Activated T-helper 1 cell treated with anti-CD3 and anti-CD28 coated beads, Interleukin-2, amount 50 U/mL, for 16 hours (primary cell): ENCODE measurements at regions not wholly inside any gene's neighbourhood (a gene's known extent, or its start where the extent isn't known, plus 50 kb on each side); places are given as distances from the start of the nearest gene placed in this dataset.

ENCODE experiments used
- DNase-seq, 2 donors: peaks; one replicate each; pipeline ENCODE4 v3.0.0-alpha.2; 2020; ENCODE audit warnings: low read depth in 1 of 2, low spot score in 1 of 2

GRCh38 chr5:6806668-6807067 is 93.4 kb downstream of the TENT4A start:
- DNase-seq, result no peak

GRCh38 chr5:6808462-6808861 is 95.2 kb downstream of the TENT4A start:
- DNase-seq, result no peak

GRCh38 chr5:6810641-6811405 is 97.6 kb downstream of the TENT4A start:
- no peak for DNase-seq

DNA sequence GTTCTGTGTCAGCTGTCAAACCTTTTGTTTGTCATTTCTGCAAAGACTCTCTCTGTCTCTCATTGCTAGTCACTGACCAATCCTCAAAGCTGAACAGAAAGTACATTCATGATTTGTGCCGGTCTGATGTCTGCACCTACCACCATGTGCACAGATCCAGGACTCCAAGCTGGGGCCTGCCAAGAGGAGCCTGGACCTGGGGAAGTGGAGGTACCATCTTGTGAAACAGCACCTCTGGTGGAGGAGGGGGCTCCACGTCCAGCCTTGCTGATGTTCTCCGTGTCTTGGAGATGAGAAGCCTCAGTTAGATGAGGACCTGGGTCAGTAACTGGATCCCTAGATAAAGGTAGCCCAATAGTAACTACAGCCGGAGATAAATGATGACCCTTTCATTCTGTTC is 98.9 kb downstream of the TENT4A start:
- DNase-seq, result no peak

DNA sequence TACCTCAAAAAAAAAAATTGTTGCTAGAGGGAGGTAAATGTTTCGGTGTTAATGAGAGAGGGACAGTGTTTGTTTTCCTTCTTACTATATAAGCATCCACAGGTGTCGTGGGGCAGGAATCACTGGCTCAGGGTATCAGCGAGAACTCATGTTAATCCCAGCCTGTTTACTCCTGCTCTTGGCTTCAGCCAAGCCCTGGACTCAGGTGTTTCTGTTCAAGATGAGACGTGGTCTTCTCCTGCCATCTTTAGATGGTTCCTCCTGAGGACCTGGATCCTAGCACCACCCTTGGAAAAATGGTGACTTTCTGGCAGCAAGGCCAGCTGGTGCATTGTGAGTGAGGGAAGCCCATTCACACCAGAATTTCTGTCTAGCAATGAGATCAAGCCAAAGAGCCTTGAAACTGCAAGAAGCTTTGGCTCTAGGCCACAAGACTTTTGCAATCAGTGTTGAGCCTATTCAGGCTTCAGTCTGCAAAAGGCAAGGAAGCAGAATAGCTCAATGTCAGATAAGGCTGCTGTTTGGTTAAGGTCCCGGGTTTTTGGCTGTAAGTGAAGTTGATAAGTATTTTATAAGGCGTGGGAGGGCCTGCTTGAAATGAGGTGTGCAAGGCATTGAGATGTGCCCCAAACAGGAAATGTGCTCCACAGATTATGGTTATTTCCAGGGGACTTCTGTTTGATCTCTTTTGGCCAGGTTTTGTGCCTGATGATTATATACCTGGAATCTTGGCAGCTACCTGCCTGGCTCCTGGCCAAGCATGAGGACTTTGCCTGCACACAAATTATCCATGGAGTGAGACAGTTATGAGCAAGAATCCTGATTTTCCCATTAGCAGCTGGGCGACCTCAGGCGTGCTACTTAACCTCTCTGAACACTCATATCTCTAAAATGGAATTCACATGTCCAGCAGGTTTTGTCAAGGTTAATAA is 99.8 kb downstream of the TENT4A start:
- DNase-seq, result no peak

GRCh38 chr5:6814816-6815215 is 101.6 kb downstream of the TENT4A start:
- DNase-seq, result no peak

DNA sequence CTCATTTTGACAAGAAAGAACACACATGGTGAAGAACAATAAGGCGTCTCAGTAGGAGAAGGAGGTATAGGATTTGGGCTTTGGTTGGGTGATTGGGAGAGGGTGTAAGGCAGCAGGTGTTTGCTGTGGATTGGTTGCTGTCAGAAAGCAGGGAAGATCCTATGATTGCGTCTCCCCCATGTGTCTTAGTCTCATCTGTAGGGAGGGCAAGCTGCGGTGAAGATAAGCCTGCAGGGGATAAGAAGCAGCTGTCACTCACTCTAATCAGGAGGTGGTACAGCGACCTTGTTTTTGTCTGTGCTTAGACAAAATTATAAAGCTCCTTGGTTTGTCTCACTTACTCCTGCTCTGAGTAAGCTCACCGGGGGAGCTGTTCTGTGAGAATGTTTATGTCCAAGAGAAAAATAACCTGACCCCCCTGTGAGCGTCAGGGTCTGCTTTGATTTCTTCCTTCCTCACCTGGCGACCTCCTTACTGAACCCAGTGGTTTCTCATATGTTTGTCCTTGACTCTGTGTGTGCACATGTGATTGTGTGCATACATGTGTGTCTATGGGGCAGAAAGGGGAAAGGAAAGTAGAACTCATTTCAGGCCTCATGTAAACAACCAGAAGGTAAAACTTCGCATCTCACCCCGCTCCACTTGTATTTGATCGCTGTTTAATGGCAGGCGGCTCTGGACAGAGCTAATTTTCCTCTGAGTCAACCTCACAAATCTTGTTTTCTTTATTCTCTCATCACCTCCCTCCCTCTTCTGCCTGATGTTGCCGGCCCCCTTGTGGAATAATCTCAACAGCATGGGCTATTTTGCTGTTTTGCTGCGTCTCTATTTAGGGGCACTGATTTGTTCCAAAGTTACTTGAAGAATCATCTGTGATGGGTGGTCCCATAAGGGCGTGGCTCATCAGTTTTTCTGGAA is 105.6 kb downstream of the TENT4A start:
- no peak for DNase-seq

- no peak for DNase-seq
Measured at GRCh38 chr5:6819521-6819920, 106.3 kb downstream of the TENT4A start.

- DNase-seq, result no peak
Measured at GRCh38 chr5:6820851-6821479, 107.7 kb downstream of the TENT4A start.

- no peak for DNase-seq
Measured at GRCh38 chr5:6822068-6822467, 108.8 kb downstream of the TENT4A start.

DNA sequence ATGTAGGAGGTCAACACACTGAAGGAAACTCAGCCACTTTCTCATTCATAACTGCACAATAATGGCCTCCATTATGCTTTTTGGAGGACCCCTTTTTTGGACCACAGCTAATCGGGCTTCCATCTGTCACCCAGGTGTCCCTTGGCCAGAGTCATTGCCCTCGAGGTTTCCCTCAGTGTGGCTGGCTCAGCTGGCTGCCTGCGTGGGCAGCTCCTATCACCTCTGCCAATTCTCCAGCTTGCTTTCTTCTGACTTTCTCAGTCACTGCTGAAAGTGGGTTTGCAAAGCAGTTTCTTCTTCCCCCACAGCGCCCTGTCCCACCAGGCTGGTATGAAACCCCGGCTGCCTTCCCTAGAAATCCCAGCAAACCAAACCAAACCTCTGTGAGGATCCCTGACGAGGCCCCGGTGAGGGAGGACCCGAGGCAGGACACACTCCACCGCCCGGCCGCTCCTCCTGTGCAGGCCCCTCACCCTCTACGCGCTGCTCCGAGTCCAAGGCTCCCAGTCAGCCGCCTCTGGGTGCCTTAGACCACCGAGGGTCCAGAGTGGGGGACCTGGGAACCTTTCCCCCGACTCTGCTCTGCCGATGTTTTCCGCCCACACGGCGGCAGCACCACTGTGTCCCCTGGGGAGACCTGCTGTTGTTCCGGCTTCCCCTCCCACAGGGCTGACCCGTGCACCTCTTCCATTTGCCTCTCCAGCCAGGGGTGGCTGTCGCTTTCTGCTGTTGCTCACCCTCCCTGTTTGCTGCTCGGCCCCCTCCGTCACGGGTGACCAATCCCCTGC is 109.5 kb downstream of the TENT4A start:
- no peak for DNase-seq

- DNase-seq, result no peak
Measured at GRCh38 chr5:6823996-6824395, 110.8 kb downstream of the TENT4A start.

GRCh38 chr5:6825678-6826244 is 112.5 kb downstream of the TENT4A start:
- DNase-seq, result no peak

DNA sequence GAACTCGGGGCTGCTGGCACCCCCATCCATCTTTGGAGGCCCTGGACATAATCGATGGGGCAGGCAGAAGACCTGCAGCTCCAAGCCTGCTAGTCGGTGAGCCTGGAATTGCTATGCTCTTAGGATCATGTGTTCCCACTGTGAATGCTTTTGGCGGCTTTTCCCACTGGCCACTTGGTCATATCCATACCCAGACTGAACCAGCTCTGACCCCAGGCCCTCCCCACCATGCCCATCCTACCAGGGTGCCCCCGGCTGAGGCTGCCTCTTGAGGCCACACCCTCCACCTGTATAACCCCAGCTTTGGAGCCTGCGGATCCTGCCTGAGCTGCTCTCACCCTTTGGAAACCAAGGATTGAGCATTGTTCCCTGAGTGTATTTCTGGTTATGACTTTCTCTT is 113.5 kb downstream of the TENT4A start:
- DNase-seq, result no peak

DNA sequence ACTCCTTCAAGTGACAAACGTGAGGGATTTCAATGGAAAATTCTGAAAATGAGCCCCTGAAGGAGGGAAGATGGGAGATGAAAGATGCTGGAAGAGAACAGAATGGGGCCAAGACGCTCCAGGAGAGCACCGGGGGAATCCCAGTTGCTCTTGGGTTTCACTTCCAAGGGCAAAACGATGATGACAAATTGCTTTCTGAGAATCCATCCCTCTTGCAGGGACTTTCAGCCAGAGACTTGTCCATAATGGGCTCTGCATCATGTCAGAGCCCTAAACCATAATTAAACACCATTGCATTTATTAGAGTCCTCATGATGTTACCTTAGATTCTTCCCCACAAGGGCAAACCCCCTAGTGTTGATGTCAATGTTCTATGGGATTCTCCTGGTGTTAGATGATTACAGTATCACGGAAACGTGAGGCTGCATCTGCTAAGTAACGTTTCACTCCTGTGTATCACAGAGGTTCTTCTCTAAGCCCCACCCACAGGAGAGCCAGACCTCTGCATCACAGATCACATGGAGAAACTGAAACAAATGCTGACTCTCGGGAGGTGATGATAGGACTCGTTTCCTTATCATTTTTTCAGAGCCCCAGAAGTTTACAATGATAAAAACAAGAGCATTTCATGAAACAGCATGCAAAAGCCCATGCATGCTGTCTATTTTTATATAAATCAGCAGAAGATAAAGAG is 114.4 kb downstream of the TENT4A start:
- no peak for DNase-seq

DNA sequence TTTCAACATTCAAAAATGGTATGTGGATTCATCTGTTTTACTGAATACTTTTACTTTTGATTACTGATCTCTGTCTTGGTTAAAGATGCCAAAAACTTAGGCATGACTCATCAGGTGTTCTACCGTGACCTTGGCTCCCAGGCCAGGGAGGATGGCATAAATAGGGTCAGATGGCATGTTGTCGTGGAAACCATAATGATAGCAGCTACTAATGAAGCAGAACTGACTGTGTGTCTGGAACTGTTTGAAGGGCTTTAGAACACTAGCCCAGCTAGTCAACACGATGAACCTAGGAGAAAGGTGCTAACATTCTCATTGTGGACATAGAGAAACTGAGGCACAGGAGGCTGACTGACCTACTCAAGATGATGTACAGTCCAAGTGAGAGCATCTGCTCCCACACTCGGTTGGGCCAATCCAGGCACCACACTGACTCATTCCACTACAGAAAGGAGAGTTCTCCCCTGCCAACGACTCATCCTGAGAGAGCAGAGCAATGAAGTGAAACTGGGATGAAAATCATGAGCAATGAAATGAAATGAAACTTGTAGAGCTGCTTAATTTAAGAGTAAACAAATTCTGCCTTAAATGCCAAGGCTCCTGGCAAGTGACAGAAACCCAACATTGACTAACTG is 116.0 kb downstream of the TENT4A start:
- peak in 1 of 2 donors; percentile 15 for DNase-seq

DNA sequence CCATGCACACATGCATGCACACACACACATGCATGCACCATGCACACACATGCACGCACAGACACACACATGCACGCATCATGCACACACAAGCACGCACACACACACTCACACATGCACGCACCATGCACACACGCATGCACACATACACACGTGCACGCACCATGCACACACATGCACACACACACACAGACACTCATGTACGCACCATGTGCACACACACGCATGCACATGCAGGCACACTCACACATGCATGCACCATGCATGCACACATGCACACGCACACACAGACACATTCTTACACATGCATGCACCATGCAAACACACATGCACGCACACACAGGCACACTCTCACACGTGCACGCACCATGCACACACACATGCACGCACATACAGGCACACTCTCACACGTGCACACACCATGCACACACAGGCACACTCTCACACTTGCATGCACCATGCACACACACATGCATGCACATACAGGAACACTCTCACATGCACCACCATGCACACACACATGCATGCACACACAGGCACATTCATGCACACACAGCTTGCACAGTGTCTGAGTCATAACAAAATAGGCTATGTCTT is 117.5 kb downstream of the TENT4A start:
- no peak for DNase-seq
